ENCODE measurements at regions not wholly inside any gene's neighbourhood (a gene's known extent, or its start where the extent isn't known, plus 50 kb on each side); places are given as distances from the start of the nearest gene placed in this dataset.
"Not testable (repeated sequence)": the region's sequence is repeated elsewhere in the genome, so short reads cannot be mapped to it uniquely, and the experiment has no call there.

DNA sequence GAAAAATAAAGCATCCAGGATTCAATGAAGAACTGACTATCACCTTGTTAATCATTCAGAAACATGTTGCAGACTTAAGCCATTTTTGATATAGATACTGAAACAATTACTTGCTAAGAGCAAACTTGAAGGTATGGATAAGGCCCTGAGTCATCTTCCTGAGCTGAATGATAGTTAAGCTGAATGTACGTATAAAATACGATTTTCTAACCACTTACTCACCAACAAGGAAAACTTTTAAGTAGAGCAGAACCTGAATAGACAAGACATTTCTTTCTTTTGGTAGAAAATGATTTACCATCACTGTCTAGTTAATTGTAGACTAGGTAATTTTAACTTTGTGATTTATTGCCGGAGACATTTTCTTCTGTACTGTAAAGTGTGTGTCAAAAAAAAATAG lies 261.2 kb downstream of the RTP5 start:
- DNase-seq, result not testable (repeated sequence)

DNA sequence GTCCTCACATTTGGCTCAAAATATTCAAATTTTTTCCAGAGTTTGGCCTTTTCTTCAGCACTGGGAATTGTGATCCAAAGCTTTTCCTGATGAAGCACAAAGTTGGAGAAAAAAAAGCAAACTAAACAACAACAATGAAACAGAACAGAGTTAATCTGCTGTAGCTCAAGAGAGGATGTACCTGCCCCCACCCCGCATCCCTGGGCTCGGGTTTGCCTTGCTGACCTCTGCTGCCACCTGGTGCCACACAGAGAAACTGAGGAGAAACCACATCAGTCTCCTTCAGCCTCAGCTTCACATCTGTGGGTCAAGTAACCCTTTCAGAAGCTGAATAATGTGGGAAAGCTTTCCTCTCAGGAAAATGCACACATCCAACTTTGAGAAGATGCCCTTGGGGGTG lies 290.4 kb downstream of the RTP5 start:
- DNase-seq, result not testable (repeated sequence)

DNA sequence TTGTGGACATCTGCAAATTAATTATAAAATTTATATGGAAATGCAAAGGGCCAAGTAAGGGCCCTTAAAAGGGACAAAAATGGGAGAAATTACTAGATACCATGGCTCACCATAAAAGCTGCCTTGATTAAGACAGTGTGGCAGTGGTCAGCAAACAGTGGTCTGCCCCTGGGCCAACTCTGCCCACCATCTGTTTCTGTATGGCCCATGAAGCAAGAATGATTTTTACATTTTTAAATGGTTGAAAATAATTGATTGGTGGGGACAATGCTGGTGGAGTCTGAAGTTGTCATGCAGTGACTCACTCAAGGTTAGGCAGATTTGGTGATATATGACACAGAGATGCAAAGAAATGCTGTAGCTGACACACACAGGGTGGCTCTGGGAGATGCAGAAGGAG lies 295.6 kb downstream of the RTP5 start:
- DNase-seq, result not testable (repeated sequence)

DNA sequence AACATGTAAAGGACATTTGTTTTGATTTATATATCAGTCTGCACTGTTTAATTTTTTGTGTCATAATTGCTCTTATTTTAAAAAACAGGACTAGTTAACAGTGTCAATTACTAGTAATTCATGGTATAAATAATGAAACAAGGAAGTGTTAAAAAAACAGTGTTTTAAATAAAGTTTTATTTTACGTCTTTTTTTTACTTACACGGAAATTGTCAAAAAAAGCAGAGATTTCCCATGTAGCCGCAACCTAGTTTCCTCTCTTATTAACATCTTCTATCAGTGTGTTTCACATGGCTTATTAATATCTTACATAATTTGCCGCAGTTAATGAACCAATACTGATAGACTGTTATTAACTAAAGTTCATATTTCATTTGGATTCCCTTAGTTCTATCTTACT lies 301.8 kb downstream of the RTP5 start:
- DNase-seq, result not testable (repeated sequence)

Measured in CD4-positive, alpha-beta T cell treated with Interleukin-10 for 1 hour (primary cell).